ENCODE measurements at regions not wholly inside any gene's neighbourhood (a gene's known extent, or its start where the extent isn't known, plus 50 kb on each side); places are given as distances from the start of the nearest gene placed in this dataset.

GRCh38 chr2:56483081-56483480, 299.3 kb downstream of the CCDC85A start (continued):
- TF ChIP-seq CTCF (IDR thresholded peaks at IDR 0.05; ENCODE audit: control extremely low read depth in 1 of 3, insufficient read depth in 1 of 3, low read depth in 1 of 3, low read length in 3 of 3) (no peak), RNF2 (IDR thresholded peaks at IDR 0.05; ENCODE audit: borderline replicate concordance, low read depth, low read length, missing control alignments, poor library complexity, severe bottlenecking) (no peak), E2F6 (IDR thresholded peaks at IDR 0.05) (no peak), CEBPB (IDR thresholded peaks at IDR 0.05; ENCODE audit: low read depth, low read length) (no peak)

All from H1 (cell line).